SU-DHL-6 (cell line): ENCODE measurements at regions not wholly inside any gene's neighbourhood (a gene's known extent, or its start where the extent isn't known, plus 50 kb on each side); places are given as distances from the start of the nearest gene placed in this dataset.

ENCODE experiments used
- EZH2phosphoT487 ChIP-seq: fragments of 200-600 bp; sonication (generic), shearing (Covaris generic); conservative IDR thresholded peaks from 2 replicates; pipeline ENCODE4 v1.6.1; 2018; ENCODE audit warnings: mild to moderate bottlenecking, antibody characterized with exemption, low read length, moderate library complexity, mixed read lengths
- TF ChIP-seq, protein P1 (sequence below): fragments of 200-600 bp; sonication (generic); IDR thresholded peaks from one replicate; pipeline ENCODE4 v1.5.1; 2017; ENCODE audit warnings: antibody characterized with exemption, mild to moderate bottlenecking, low read length, moderate library complexity; ENCODE audit not compliant: insufficient read depth, poor library complexity, severe bottlenecking

DNA sequence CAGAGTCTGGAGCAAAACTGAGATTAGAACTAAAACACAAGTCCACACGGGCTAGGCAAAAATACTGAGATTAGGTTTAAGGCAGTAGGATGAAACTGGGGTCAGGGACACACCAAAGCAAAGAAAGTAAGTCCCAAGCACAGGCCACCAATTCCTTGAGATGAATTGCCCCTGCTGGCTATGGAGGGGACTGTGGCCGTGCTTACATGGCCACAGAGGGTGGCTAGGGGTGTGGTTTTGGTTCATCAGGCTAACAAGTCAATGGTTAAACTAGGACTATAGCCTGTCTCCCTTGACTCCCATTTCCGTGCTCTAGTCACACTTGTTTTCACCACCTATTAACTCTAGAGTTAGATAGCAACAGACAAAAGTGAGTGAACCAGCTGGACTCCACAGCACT, 394.8 kb downstream of the PBX1 start:
- TF ChIP-seq, protein P1, sequence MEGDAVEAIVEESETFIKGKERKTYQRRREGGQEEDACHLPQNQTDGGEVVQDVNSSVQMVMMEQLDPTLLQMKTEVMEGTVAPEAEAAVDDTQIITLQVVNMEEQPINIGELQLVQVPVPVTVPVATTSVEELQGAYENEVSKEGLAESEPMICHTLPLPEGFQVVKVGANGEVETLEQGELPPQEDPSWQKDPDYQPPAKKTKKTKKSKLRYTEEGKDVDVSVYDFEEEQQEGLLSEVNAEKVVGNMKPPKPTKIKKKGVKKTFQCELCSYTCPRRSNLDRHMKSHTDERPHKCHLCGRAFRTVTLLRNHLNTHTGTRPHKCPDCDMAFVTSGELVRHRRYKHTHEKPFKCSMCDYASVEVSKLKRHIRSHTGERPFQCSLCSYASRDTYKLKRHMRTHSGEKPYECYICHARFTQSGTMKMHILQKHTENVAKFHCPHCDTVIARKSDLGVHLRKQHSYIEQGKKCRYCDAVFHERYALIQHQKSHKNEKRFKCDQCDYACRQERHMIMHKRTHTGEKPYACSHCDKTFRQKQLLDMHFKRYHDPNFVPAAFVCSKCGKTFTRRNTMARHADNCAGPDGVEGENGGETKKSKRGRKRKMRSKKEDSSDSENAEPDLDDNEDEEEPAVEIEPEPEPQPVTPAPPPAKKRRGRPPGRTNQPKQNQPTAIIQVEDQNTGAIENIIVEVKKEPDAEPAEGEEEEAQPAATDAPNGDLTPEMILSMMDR, result no peak
- no peak for TF ChIP-seq EZH2phosphoT487
